ENCODE measurements at regions not wholly inside any gene's neighbourhood (a gene's known extent, or its start where the extent isn't known, plus 50 kb on each side); places are given as distances from the start of the nearest gene placed in this dataset.
"Not testable (repeated sequence)": the region's sequence is repeated elsewhere in the genome, so short reads cannot be mapped to it uniquely, and the experiment has no call there.

- Histone ChIP-seq H3K4me3 (ENCODE audit: low read length) (no peak overlapping the region), H3K36me3 (ENCODE audit: control insufficient read depth, insufficient read depth, low read length) (no peaks in the 10 kb centered on the region), H3K4me1 (ENCODE audit: control insufficient read depth, insufficient read depth, low read length) (no peaks in the 10 kb centered on the region), H3K27ac (ENCODE audit: low read length) (no peak overlapping the region), H3K27me3 (ENCODE audit: control insufficient read depth, insufficient read depth, low read length) (no peaks in the 10 kb centered on the region), H3K9me3 (replicated peaks; ENCODE audit: control insufficient read depth, low read depth, low read length) (no peaks in the 10 kb centered on the region)
- no CpG with 5 or more reads among the region's 2 CpGs for WGBS (ENCODE audit: insufficient coverage)
- DNase-seq = no peak
Measured at GRCh38 chr2:223494496-223494895, 107.7 kb downstream of the SCG2 start.

GRCh38 chr2:223494942-223495341, 107.2 kb downstream of the SCG2 start:
- no peak for DNase-seq
- Histone ChIP-seq H3K4me3 (ENCODE audit: low read length) (no peak overlapping the region), H3K27me3 (ENCODE audit: control insufficient read depth, insufficient read depth, low read length) (no peaks in the 10 kb centered on the region), H3K9me3 (replicated peaks; ENCODE audit: control insufficient read depth, low read depth, low read length) (no peaks in the 10 kb centered on the region), H3K4me1 (ENCODE audit: control insufficient read depth, insufficient read depth, low read length) (no peaks in the 10 kb centered on the region), H3K27ac (ENCODE audit: low read length) (no peak overlapping the region), H3K36me3 (ENCODE audit: control insufficient read depth, insufficient read depth, low read length) (no peaks in the 10 kb centered on the region)
- no CpG with 5 or more reads among the region's 2 CpGs for WGBS (ENCODE audit: insufficient coverage)

GRCh38 chr2:223496853-223497252, 105.3 kb downstream of the SCG2 start:
- not testable (repeated sequence) for H3K27ac ChIP-seq (ENCODE audit: low read length); DNase-seq; H3K27me3 ChIP-seq (ENCODE audit: control insufficient read depth, insufficient read depth, low read length); H3K4me1 ChIP-seq (ENCODE audit: control insufficient read depth, insufficient read depth, low read length); H3K9me3 ChIP-seq (replicated peaks; ENCODE audit: control insufficient read depth, low read depth, low read length); H3K36me3 ChIP-seq (ENCODE audit: control insufficient read depth, insufficient read depth, low read length); H3K4me3 ChIP-seq (ENCODE audit: low read length)
- WGBS (ENCODE audit: insufficient coverage) = 80% methylated on average over 1 of the region's 2 CpGs

GRCh38 chr2:223500709-223501108, 101.5 kb downstream of the SCG2 start:
- H3K27ac ChIP-seq (ENCODE audit: low read length) = no peak overlapping the region
- no peaks in the 10 kb centered on the region for H3K9me3 ChIP-seq (replicated peaks; ENCODE audit: control insufficient read depth, low read depth, low read length)
- no peak overlapping the region for H3K4me3 ChIP-seq (ENCODE audit: low read length)
- WGBS (ENCODE audit: insufficient coverage) = no CpG with 5 or more reads among the region's 6 CpGs
- H3K27me3 ChIP-seq (ENCODE audit: control insufficient read depth, insufficient read depth, low read length) = no peaks in the 10 kb centered on the region
- no peaks in the 10 kb centered on the region for H3K36me3 ChIP-seq (ENCODE audit: control insufficient read depth, insufficient read depth, low read length)
- DNase-seq = no peak
- H3K4me1 ChIP-seq (ENCODE audit: control insufficient read depth, insufficient read depth, low read length) = no peaks in the 10 kb centered on the region

GRCh38 chr2:223501641-223502040, 100.5 kb downstream of the SCG2 start:
- Histone ChIP-seq H3K4me1 (ENCODE audit: control insufficient read depth, insufficient read depth, low read length) (no peaks in the 10 kb centered on the region), H3K4me3 (ENCODE audit: low read length) (no peak overlapping the region), H3K36me3 (ENCODE audit: control insufficient read depth, insufficient read depth, low read length) (no peaks in the 10 kb centered on the region), H3K9me3 (replicated peaks; ENCODE audit: control insufficient read depth, low read depth, low read length) (no peaks in the 10 kb centered on the region), H3K27me3 (ENCODE audit: control insufficient read depth, insufficient read depth, low read length) (no peaks in the 10 kb centered on the region), H3K27ac (ENCODE audit: low read length) (no peak overlapping the region)
- no CpG with 5 or more reads among the region's 2 CpGs for WGBS (ENCODE audit: insufficient coverage)
- no peak for DNase-seq

- H3K27me3 ChIP-seq (ENCODE audit: control insufficient read depth, insufficient read depth, low read length) = no peaks in the 10 kb centered on the region
- H3K36me3 ChIP-seq (ENCODE audit: control insufficient read depth, insufficient read depth, low read length) = no peaks in the 10 kb centered on the region
- no peak overlapping the region for H3K27ac ChIP-seq (ENCODE audit: low read length)
- no peaks in the 10 kb centered on the region for H3K4me1 ChIP-seq (ENCODE audit: control insufficient read depth, insufficient read depth, low read length)
- DNase-seq = no peak
- no CpG with 5 or more reads among the region's 3 CpGs for WGBS (ENCODE audit: insufficient coverage)
- H3K9me3 ChIP-seq (replicated peaks; ENCODE audit: control insufficient read depth, low read depth, low read length) = no peaks in the 10 kb centered on the region
- no peak overlapping the region for H3K4me3 ChIP-seq (ENCODE audit: low read length)
Measured at GRCh38 chr2:223503746-223504145, 98.4 kb downstream of the SCG2 start.

- Histone ChIP-seq H3K27ac (ENCODE audit: low read length) (no peak overlapping the region), H3K4me3 (ENCODE audit: low read length) (no peak overlapping the region), H3K9me3 (replicated peaks; ENCODE audit: control insufficient read depth, low read depth, low read length) (no peaks in the 10 kb centered on the region), H3K27me3 (ENCODE audit: control insufficient read depth, insufficient read depth, low read length) (no peaks in the 10 kb centered on the region), H3K4me1 (ENCODE audit: control insufficient read depth, insufficient read depth, low read length) (no peaks in the 10 kb centered on the region), H3K36me3 (ENCODE audit: control insufficient read depth, insufficient read depth, low read length) (no peaks in the 10 kb centered on the region)
- no peak for DNase-seq
- no CpG with 5 or more reads among the region's 3 CpGs for WGBS (ENCODE audit: insufficient coverage)
Measured at GRCh38 chr2:223508372-223508771, 93.8 kb downstream of the SCG2 start.

- H3K4me3 ChIP-seq (ENCODE audit: low read length) = no peak overlapping the region
- H3K27ac ChIP-seq (ENCODE audit: low read length) = no peak overlapping the region
- H3K36me3 ChIP-seq (ENCODE audit: control insufficient read depth, insufficient read depth, low read length) = no peaks in the 10 kb centered on the region
- H3K4me1 ChIP-seq (ENCODE audit: control insufficient read depth, insufficient read depth, low read length) = no peaks in the 10 kb centered on the region
- 90% methylated on average over 3 of the region's 4 CpGs for WGBS (ENCODE audit: insufficient coverage)
- DNase-seq = no peak
- H3K9me3 ChIP-seq (replicated peaks; ENCODE audit: control insufficient read depth, low read depth, low read length) = no peaks in the 10 kb centered on the region
- no peaks in the 10 kb centered on the region for H3K27me3 ChIP-seq (ENCODE audit: control insufficient read depth, insufficient read depth, low read length)
Measured at GRCh38 chr2:223510713-223511112, 91.4 kb downstream of the SCG2 start.

GRCh38 chr2:223511168-223511567, 91.0 kb downstream of the SCG2 start:
- Histone ChIP-seq H3K36me3 (ENCODE audit: control insufficient read depth, insufficient read depth, low read length) (no peaks in the 10 kb centered on the region), H3K27ac (ENCODE audit: low read length) (no peak overlapping the region), H3K4me1 (ENCODE audit: control insufficient read depth, insufficient read depth, low read length) (no peaks in the 10 kb centered on the region), H3K4me3 (ENCODE audit: low read length) (no peak overlapping the region), H3K9me3 (replicated peaks; ENCODE audit: control insufficient read depth, low read depth, low read length) (no peaks in the 10 kb centered on the region), H3K27me3 (ENCODE audit: control insufficient read depth, insufficient read depth, low read length) (no peaks in the 10 kb centered on the region)
- WGBS (ENCODE audit: insufficient coverage) = 71% methylated on average over 4 of the region's 4 CpGs
- DNase-seq = no peak

- WGBS (ENCODE audit: insufficient coverage) = 83% methylated on average over 2 of the region's 4 CpGs
Measured at GRCh38 chr2:223513771-223514455, 88.2 kb downstream of the SCG2 start.

GRCh38 chr2:223519471-223519870, 82.7 kb downstream of the SCG2 start:
- Histone ChIP-seq H3K9me3 (replicated peaks; ENCODE audit: control insufficient read depth, low read depth, low read length) (no peaks in the 10 kb centered on the region), H3K27me3 (ENCODE audit: control insufficient read depth, insufficient read depth, low read length) (no peaks in the 10 kb centered on the region), H3K27ac (ENCODE audit: low read length) (no peak overlapping the region), H3K36me3 (ENCODE audit: control insufficient read depth, insufficient read depth, low read length) (no peaks in the 10 kb centered on the region), H3K4me1 (ENCODE audit: control insufficient read depth, insufficient read depth, low read length) (no peaks in the 10 kb centered on the region), H3K4me3 (ENCODE audit: low read length) (no peak overlapping the region)
- no peak for DNase-seq

More at GRCh38 chr2:223513771-223514455, 88.2 kb downstream of the SCG2 start:
- Histone ChIP-seq H3K9me3 (replicated peaks; ENCODE audit: control insufficient read depth, low read depth, low read length) (no peaks in the 10 kb centered on the region), H3K4me3 (ENCODE audit: low read length) (no peak overlapping the region), H3K4me1 (ENCODE audit: control insufficient read depth, insufficient read depth, low read length) (no peaks in the 10 kb centered on the region), H3K27me3 (ENCODE audit: control insufficient read depth, insufficient read depth, low read length) (no peaks in the 10 kb centered on the region), H3K27ac (ENCODE audit: low read length) (no peak overlapping the region), H3K36me3 (ENCODE audit: control insufficient read depth, insufficient read depth, low read length) (no peaks in the 10 kb centered on the region)
- no peak for DNase-seq
